CD4-positive, alpha-beta T cell treated with Interleukin-21 for 1 hour (primary cell): ENCODE measurements at regions not wholly inside any gene's neighbourhood (a gene's known extent, or its start where the extent isn't known, plus 50 kb on each side); places are given as distances from the start of the nearest gene placed in this dataset.

ENCODE experiments used
- DNase-seq: peaks from one replicate; pipeline ENCODE4 v3.0.0-alpha.2; 2020

DNA sequence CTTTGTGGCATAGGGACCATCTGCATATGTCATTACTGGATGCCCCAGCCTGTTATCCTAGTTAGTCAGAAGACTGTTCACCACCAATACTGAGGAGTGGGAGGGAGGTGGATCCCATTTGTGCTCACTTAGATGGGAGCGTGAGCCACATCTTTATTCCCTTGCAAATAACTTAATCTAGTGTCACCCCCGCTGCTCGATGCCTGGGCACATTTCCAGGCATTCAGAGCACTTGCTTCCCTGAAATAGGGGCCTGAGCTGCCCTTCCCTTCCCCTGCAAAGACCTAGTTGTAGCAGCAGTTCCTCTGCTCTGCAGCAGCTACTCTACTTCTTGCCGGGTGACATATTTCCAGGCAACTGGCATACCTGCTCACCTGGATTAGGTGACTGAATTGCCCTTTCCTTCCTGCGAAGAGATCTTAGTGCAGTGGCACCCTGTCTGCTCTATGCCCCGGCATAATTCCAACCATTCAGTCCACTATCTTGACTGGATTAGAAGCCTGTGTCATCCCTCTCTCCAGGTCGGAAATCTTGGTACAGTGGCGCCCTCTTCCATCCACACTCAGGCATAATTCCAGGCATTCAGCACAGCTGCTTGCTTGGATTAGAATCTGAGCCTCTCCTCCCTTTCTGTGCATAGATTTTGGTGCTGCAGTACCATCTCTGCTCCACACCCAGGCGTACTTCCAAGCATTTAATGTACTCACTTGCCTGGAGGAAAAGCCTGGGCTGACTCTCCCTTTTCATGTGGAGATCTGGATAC is 1389.1 kb upstream of the TMEFF2 start:
- DNase-seq = no peak

DNA sequence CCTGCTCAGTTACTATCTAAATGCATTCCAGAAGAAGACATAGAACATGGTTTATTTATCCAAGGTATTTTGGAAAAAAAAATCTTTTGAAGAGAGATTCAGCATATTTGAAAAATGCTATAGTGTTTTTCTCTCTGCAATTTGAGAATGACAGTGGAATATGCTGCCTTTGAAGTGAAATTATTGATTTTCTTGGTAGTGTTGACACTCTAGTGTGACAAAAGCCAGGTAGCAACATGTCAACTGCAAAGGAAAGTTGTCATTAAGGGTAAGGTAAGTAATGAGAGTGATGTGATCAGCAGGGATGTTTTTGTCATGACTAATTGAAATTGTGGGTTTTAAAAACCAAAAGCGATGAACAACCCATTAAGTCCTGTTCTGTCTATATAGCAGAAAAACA is 1387.1 kb upstream of the TMEFF2 start:
- DNase-seq = no peak

DNA sequence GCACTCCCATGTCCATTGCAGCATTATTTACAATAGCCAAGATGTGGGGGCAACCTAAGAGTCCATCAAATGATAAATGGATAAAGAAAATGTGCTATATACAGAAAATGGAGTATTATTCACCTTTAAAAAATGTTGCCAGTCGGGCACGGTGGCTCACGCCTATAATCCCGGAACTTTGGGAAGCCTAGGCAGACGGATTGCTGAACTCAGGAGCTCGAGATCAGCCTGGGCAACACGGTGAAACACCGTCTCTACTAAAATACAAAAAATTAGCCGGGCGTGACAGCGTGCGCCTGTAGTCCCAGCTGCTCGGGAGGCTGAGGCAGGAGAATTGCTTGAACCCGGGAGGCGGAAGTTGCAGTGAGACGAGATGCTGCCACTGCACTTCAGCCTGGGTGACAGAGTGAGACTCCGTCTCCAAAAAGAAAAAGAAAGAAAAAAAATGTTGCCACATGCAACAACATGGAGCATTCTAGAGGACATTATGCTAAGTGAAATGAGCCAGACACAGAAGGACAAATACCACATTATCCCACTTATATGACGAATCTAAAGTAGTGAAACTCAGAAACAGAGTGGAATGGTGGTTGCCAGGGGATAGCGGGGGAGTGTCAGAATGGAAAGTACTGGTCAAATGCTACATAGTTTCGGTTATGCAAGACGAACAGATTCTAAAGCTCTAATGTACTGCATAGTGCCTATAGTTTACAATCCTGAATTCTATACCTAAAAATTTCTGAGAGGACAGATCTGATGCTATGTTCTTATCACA is 1385.6 kb upstream of the TMEFF2 start:
- DNase-seq = no peak

DNA sequence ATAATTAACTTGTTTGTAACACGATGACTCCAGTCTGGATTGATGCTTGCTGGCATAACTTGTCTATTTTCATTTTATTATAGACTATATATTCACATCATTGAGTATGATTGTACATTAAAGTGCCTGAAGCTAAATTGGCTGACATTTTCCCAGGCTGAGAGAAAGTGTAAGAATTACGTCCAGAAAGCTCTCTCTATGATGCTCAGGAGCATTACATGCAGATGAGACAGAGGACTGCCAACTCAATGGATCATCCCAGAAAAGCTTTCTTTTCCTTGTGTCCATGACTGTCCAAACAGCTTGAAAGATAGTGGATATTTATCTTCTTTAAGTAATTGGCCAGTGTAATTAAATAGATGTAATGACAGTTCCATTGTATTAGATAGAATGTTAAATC is 1372.2 kb upstream of the TMEFF2 start:
- DNase-seq = no peak

DNA sequence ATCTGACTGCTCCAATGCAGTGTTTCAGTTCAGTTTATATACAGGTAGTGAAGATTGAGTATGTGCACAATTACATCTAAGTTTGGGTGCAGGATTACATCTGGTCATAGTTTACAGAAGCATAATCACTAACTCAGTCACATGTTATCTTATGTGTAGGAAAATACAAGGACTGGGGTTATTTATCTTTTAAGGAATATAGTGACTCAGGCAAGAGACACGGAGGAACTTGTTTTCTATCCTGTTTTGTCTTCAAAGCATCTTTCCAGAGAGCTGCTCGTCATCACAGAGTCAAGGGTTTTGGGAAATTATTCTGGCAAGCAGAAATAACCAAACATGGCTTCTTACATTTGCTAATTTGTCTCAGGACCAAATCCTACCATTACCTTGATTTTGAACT is 1371.5 kb upstream of the TMEFF2 start:
- no peak for DNase-seq

DNA sequence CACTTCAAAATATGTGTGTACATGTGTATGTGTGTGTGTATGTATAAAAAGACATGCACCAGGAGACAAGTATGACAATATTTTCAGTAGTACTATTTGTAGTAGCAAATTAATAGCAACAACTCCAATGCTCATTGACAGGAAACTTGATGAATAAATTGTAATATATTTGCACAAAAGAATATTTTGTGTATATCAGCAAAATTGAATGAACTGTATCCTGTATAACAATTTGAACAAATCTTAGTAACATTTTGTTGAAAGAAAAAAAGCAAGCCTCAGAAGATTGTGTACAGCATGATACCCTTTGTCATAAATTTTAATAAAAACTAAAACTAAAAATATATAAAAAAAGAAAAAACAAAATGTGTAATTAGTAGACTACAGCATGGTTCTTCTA is 1367.3 kb upstream of the TMEFF2 start:
- no peak for DNase-seq

DNA sequence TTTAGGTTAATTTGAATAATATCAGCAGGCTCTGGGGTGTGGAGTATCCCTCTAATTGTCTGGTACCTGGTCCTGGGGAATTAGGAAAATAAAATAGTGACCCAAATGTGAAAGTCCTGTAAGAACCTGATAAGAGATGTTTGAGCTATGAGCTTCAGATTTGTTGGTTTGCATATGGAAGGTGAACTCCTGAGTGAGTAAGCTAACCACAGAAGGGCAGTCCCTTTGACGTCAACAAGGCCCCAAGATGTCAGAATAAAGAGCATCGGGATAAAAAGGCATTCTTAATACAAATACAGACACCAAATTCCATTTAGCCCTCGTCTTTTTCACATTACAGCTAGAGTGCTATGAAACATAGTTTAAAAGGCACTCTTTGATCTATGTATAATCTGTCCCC is 1366.3 kb upstream of the TMEFF2 start:
- no peak for DNase-seq

DNA sequence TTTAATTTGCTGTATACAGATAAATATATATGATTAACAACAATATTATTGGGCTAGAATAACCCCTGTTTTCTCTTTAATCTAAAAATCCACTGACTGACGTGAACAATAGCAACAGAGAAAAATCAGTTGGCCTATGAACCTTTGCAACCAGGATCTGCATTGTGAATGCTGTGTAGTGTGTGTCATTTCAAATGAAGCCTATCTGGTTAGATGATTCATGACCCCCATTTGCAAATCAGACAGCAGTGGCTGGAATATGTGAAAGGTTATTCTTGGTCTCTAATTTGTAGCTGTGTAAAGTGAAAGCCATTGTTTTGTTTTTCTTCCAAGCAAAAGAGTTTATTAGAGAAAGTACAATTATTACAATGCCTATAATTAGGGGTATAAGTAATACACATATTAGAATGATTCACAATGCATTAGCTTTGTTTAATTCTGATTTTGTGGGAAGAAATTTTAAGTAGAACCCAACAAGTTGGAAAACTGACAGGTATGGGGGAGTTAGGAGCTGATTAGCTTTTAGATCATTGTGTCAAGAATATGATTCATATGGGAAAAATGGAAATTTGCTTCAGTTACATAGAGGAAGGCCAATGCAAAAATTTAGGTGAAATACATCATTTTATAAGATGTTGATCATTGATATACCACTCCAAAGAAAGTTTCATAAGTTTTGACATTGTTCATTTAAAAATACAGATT is 1362.2 kb upstream of the TMEFF2 start:
- no peak for DNase-seq

DNA sequence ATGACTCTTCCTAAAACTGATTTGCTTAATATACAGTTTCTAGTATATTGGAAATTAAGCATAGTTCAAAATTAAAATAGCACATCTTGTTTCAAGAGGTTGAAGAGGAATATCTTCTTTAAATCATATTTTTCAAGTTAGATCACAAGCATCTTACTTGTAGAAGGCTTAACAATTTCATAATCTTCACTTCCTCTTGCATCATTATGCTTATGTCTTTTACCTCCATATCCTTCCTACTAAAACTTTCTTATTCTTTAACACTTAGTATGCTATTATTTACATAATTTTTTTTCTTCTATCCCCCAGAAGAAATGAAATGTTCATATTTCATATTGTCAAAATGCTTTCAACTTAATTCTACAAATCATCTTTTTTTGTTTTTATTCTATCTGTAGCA is 1354.9 kb upstream of the TMEFF2 start:
- no peak for DNase-seq

DNA sequence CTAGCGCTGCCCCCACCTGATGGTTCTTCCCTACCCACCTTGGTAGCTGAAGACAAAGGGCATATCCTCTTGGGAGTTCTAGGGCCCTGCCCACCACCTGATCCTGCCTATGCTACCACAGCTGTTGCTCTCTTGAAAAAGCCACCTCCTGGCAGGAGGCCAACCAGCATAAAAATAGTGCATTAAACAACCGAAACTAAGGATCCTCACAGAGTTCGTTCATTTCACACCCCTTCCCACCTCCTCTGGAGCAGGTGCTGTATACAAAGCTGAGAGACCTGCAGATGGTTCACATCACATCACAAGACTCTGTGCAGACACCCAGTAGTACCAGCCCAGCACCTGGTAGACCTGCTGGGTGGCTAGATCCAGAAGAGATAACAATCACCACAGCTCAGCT is 1348.0 kb upstream of the TMEFF2 start:
- DNase-seq = no peak

DNA sequence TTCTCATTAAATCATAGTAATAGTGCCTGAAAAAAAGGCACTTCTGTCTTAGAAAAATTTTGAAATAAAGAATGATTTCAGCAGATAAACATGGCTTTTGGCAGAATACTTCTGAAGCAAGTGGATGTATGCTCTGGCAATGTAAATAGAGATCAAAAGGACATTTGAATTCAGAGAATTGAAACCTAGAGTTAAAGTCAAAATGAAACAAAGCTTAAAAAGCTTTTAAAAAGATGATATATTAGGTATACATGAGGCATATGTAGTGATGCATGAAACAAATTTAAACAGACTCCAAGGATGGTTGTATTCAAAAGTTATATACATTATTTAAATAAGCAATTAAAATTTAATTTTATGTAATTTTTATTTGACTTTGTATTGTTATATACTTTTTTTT is 1344.5 kb upstream of the TMEFF2 start:
- DNase-seq = no peak

DNA sequence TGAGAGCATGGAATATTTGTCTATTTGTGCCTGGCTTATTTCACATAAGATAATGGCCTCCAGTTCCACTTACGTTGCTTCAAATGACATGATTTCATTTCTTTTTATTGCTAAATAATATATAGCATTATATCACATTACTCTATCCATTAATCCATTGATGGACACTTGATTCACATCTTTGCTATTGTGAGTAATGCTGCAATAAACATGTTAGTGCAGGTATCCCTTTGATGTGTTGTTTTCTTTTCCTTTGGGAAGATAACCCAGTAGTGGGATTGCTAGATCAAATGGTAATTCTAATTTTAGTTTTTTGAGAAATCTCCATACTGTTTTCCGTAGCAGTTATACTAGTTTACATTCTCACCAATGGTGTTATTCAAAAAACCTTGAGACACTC is 1343.3 kb upstream of the TMEFF2 start:
- no peak for DNase-seq

DNA sequence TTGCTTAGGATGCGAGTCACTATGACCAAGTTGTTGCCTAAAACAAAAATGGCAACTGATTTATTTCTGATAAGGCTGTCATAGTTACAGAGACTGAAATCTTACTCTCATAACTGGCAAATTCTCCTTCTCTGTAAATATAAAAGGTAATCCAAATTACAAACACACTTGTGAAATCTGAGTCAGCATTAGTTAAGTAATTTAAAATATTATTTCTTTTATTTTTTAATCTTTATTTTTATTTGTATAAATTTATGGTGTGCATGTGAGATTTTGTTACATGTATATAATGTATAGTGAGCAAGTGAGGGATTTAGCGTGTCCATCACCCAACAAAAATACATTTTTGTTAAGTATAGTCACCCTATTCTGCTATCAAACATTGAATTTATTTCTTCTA is 1342.8 kb upstream of the TMEFF2 start:
- DNase-seq = no peak

DNA sequence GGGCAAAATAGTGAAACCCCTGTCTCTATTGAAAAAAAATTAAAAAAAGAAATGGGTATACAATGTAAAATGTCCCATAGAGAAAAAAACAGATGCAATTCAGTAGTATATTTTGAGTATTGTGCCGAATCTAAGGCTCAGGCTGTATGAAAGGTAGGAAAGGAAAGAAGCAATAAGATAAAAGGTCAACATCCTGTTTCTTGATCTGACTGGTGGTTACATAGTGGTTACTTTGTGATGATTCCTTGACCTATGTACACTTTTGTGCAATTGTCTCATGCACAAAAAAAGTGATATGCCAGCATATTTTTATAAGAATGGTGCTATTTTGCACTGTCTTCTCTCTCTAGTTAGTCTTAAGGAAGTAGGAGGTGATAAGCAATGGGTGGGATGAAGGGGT is 1333.7 kb upstream of the TMEFF2 start:
- no peak for DNase-seq

DNA sequence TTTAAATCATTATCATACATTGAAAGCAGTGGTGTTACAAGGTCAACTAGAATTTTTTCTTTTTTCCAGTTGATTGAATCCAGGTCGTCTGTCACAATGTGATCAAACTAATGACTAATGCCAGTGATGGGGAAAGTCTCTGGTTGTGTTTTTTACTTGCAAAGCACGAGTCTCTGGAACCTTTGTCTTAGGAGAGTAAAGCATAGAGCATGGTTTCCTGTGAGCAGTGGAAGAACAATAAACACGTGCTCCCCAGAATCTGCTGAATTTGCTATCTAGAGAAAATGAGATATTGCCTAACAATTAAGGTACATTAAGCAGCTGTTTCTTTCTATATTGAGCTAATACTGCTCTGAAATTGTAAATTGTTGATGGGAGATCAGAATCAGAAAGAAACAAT is 1332.4 kb upstream of the TMEFF2 start:
- no peak for DNase-seq

DNA sequence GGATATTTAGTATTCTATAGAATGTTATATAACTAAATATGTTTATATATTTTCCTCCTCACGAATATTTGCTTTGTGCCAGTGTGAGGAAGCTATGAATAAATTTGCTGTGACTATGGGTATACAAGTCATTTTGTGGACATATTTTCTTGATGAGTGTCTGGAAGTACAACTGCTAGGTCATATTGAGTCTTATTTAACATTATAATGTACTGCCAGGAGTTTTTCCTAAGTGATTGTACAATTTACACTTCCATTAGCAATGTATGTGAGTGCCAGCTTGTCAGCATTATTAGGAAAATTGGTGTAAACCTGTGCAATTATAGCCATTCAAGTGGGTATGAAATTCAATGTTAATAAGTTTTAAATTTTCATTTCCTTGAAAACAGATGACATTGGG is 1328.9 kb upstream of the TMEFF2 start:
- DNase-seq = no peak

DNA sequence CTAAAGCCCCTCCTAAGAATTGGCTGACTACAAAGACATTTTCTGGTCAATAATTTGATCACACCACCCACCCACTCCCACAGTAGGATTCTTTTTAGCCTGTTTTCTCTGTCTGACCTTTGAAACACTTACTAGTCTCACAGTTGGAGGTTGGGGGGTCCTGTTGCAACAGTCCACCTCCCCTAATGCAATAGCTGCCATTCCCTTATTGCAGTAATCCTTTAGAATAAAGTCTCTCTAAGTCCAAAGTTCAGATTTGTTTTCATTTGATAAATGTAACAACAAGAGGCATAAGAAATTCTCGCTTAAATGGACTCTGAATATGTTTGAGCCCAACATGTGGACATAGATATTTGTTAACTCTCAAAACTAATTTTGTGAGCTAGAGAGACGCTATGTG is 1326.8 kb upstream of the TMEFF2 start:
- no peak for DNase-seq

DNA sequence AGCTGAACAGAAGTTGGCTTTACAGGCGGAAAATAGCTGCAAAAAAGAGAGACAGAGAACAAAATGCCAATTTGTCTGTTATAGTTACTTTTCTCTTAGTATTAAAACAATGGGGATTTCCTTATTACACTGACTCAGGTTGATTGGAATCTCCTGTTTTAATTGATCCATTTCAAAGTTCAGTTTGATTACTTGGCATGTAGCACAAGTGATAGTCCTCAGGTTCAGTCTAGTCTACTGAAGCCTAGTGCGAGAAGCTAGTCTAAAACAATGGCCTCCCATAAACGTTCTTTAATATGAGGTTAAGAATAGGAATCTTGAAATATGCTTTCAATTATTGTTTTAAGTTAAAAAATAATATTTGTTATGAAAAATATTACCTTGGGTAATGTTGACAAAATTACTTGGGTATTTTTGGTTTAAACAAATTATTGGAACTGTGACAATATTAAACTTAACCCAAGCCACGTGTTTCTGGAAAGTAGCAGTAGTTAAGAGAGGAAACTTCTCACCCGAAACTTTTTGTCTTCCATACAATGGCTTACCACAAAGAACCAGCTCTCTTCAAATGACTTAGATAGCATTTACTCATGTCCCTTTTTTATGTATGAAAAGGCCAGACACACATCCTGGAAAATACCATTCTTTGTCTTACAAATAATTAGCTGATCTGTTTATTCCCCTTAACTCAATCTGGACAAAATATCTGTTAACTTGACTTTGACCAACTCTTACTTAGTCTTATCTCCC is 1326.2 kb upstream of the TMEFF2 start:
- DNase-seq = no peak

DNA sequence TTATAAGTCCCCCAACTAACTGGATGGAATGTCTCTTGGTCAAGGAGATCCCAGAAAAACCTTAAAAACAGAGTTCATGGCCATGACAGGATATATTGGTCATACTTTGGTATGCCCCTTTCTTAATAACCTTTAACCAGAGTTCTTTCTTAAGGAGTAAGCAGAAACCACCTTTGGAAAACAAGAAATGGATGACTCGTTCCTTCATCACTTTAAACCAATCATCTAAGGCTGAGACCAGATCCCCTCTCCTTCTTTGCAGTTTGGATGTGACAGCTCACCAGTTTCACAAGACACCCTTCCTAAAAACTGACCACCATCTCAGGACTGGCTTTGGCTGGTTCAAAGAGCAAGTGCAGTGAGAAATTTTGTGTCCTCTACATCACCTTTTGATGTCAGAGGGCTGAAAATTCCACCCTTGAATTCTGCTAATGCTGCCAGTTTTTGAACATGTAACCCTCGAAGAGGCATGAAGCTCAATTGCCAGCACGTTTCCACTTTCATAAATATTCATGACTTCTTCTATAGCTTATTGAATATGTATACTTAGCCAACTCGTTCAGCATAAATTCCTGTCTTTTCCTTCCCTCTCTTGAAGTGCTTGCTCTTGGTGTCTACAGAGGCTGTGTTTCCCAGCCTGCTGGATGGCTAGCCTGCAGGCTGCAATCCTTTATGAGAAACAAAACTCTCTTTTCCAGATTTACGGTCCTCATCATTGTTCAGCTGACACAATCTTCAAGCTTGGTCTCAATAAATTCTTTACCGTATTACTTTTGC is 1323.5 kb upstream of the TMEFF2 start:
- no peak for DNase-seq

DNA sequence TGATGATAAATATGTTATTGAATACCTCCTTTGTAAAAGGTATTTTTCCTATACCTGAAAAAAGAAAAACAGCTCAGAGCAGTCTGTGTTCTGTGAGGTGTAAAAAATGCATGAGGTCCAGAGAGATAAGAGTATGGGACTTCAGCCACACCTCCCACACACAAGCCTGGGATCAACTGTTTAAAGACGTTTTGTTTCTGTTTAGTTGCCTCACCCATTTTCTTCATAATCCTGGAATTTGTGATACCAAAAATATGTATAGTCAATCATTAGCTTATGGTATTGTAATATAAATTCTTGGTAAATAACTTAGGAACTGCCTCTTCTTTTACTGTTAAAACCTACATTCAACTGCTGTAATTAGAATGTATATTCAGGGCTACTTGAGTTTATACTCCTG is 1322.9 kb upstream of the TMEFF2 start:
- DNase-seq = no peak

DNA sequence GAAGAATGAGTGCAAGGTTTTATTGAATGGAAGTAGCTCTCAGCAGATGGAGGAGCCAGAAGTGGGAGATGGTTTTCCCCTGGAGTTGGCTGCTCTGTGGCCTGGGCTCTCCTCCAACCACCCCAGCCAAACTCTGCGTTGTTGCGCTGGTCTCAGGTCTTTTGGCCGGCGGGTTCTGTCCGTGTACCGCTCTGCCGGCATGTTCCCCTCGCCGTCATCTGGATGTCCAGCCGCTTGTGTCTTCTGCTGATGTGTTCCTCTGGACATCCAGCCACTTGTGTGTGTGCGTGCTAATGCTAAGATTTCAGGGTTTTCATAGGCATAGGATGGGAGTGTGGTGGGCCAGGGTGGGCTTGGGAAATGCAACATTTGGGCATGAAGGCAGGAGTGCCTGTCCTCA is 1311.3 kb upstream of the TMEFF2 start:
- no peak for DNase-seq

DNA sequence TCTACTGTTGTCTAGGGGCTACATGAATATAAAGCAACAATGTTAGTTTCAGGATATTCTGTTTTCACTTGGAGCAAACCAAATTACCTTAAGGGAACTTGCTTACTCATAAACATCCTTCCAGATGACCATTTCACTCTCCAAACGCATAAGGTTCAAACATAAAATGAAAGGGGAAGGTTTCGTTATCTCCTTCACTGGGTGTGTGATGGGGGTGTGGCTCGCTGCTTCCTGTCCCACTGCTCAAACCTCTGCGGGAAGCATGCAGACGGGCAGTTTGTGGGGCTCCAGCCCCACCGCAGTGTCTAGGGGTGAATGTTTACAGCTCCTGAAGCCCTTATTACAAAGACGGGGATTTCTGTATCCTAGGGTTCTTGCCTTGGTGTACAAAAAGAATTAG is 1310.9 kb upstream of the TMEFF2 start:
- DNase-seq = no peak
